Epithelial cell of esophagus (primary cell): ENCODE measurements at regions not wholly inside any gene's neighbourhood (a gene's known extent, or its start where the extent isn't known, plus 50 kb on each side); places are given as distances from the start of the nearest gene placed in this dataset.

Experiments
- DNase-seq: peaks from one replicate; pipeline ENCODE4 v3.0.0; 2010; ENCODE audit warnings: low read depth
- H3K4me3 ChIP-seq: 2 replicates; pipeline ENCODE4 v1.5.1; 2011; ENCODE audit warnings: mild to moderate bottlenecking, low read length, control low read depth
- CTCF ChIP-seq: IDR thresholded peaks from 2 replicates; pipeline ENCODE4 v1.5.1; 2011; ENCODE audit warnings: low read depth, mild to moderate bottlenecking, low read length, control low read depth, inconsistent platforms; ENCODE audit not compliant: insufficient read depth; ENCODE audit errors: missing control alignments

- DNase-seq = no peak
- no peak overlapping the region for H3K4me3 ChIP-seq
- TF ChIP-seq CTCF = no peak
These were observed 150.6 kb downstream of the ERCC6L2 start for GRCh38 chr9:96025995-96026602.

GRCh38 chr9:96023486-96023885 is 148.0 kb downstream of the ERCC6L2 start:
- H3K4me3 ChIP-seq = no peak overlapping the region
- no peak for TF ChIP-seq CTCF
- DNase-seq = no peak

GRCh38 chr9:96022445-96023051 is 147.1 kb downstream of the ERCC6L2 start:
- no peak overlapping the region for H3K4me3 ChIP-seq
- DNase-seq = no peak

GRCh38 chr9:96021551-96022444 is 146.3 kb downstream of the ERCC6L2 start:
- peak overlapping the region; percentile 41 for H3K4me3 ChIP-seq
- no peak for DNase-seq
- no peak for TF ChIP-seq CTCF

More at GRCh38 chr9:96022445-96023051, 147.1 kb downstream of the ERCC6L2 start:
- TF ChIP-seq CTCF = no peak

- H3K4me3 ChIP-seq = peak overlapping the region; percentile 41
- no peak for TF ChIP-seq CTCF
- DNase-seq = peak; percentile 13
These were observed 145.5 kb downstream of the ERCC6L2 start for GRCh38 chr9:96020792-96021550.

- H3K4me3 ChIP-seq = peak overlapping the region; percentile 41
- no peak for DNase-seq
- no peak for TF ChIP-seq CTCF
These were observed 144.9 kb downstream of the ERCC6L2 start for GRCh38 chr9:96020300-96020791.
